GM12875 (cell line): ENCODE measurements at regions not wholly inside any gene's neighbourhood (a gene's known extent, or its start where the extent isn't known, plus 50 kb on each side); places are given as distances from the start of the nearest gene placed in this dataset.

ENCODE experiments used
- H3K4me3 ChIP-seq: one replicate; pipeline ENCODE4 v1.5.1; 2011; ENCODE audit warnings: low read depth, low read length, control low read depth
- TF ChIP-seq, protein P1 (sequence below): IDR thresholded peaks from 2 replicates; pipeline ENCODE4 v1.5.1; 2011; ENCODE audit warnings: low read depth, mild to moderate bottlenecking, control low read depth, inconsistent platforms, low read length, moderate library complexity, borderline replicate concordance; ENCODE audit not compliant: insufficient read depth

DNA sequence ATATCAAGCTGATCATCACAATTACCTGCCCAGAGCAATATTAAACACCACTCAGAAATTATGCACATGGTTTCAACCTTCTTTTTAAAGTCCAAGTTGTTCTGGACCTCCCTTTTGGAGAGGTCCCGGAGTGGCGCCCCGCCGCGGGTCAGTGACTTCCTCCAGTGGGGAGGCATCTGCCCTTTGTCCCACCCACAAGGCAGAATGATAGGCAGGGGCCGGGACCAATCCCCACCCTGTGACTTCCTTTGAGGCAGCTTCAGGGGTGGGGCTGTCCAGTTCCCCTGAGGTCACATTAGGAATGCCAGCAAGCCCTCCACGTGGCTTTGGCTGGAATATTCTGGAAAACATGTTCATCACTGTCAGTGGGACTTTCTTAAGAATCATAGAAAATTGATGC is 207.0 kb downstream of the ANKRD60 start:
- H3K4me3 ChIP-seq, result no peak overlapping the region
- TF ChIP-seq, protein P1, sequence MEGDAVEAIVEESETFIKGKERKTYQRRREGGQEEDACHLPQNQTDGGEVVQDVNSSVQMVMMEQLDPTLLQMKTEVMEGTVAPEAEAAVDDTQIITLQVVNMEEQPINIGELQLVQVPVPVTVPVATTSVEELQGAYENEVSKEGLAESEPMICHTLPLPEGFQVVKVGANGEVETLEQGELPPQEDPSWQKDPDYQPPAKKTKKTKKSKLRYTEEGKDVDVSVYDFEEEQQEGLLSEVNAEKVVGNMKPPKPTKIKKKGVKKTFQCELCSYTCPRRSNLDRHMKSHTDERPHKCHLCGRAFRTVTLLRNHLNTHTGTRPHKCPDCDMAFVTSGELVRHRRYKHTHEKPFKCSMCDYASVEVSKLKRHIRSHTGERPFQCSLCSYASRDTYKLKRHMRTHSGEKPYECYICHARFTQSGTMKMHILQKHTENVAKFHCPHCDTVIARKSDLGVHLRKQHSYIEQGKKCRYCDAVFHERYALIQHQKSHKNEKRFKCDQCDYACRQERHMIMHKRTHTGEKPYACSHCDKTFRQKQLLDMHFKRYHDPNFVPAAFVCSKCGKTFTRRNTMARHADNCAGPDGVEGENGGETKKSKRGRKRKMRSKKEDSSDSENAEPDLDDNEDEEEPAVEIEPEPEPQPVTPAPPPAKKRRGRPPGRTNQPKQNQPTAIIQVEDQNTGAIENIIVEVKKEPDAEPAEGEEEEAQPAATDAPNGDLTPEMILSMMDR, result no peak

DNA sequence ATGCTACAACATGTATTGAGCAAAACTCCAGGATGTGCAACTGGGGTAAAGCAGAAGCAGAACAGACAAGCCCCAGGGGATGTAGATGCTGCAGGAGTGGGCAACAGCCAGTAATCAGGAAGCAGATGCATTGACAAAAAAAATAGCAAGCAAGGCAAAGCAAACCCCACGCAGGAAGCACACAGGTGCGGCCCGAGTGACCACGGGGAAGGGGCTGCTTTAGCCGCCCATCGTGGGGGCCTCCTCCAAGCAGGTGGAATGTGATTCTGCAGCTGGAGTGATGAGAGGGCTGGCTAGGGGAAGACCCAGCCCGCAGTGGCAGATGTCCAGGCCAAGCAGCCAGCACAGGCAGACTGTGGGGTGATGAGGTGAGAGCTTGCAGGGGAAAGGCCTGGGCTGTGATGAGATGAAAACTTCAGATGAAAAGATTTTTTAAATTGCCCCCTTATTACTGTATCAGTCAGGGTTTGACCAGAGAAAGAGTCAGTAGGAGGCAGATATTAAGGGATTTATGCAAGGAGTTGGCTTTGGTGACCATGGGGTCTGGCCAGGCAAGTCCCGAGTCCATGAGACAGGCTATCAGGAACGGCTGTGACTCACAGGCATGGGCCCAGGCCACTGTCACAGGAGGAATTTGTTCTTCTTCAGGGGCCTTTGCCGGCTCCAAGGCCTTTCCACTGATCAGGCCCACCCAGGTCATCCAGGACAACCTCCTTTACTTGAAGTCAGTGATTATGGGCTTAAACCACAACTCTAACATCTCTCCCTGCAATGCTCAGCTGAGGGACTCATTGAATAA is 207.6 kb downstream of the ANKRD60 start:
- H3K4me3 ChIP-seq, result no peak overlapping the region

DNA sequence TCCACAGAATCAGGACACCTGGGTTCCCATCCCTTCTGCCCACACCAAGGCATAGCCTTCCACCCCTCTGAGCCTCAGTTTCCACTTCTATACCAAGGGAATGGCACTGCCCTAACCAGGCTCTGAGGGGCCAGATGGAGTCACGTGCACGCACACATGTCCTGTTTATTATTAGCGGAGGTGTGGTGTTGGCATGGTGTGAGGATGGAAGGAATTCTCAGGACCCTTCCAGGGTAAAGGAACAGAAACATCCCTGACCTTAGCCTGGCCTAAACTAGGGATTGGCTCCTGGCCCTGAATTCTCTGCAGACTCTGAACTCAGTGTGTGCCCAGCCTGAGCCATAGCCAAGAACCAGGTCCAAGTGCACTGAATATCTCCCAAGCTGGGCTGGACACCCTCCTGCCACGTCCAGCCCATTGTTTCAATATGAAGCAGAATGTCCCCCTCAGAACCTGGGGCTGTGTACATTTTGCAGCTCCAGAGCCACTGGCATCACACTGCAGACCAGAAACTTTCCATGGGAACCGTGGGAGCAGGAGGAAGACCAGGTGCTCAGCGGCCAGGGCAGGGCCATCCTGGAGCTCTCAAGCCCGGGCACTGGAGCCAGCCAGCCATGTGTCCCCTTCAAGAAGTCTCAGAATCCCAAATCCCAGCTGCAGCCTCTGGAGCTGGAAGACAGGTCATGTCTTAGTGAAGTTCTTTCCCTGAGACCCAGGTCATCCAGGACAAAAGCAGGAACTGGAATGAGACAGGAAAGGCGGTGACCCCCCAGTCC is 208.4 kb downstream of the ANKRD60 start:
- TF ChIP-seq, protein P1, result no peak
- no peak overlapping the region for H3K4me3 ChIP-seq

More for the DNA sequence above, 207.6 kb downstream of the ANKRD60 start:
- TF ChIP-seq, protein P1, result no peak

DNA sequence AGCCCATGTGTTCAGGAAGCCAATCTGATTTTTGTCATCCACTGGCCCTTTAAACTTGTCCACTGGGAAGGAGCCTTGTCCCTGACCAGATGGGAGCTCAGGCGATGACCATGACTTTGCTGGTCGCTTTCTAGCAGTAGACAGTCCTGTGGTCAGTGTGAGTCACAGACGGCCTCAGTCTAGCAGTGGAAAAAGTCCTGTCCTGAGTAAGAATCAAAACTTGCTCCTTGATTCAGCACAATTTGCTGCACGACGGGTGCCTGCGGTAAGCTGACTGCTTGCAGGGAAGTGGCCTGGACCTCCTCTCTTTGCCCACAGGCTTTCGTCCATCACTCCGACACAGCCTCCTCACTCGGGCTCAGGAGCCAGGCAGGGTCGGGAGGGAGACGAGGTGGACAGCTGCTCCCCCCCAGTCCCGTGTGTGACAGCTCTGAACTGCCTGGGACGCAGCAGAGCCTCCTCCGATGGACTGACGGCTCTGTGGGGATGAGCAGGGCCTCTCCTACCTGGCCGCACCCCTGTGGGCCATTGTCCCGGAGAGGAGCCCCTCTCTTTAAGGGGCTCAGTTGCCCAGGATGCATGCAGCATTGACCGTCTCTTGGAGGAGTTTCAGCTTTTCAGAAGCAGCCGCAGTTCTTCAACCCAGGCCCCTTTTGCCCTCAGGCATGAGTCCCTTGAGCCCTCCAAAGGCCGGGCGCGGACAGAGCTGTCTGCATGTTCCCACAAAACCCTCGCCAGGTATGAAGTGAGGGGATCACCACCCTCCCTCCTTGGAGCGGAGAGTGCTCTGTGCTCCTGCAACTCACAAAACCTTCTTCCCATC is 209.2 kb downstream of the ANKRD60 start:
- TF ChIP-seq, protein P1, result no peak
- H3K4me3 ChIP-seq, result no peak overlapping the region

DNA sequence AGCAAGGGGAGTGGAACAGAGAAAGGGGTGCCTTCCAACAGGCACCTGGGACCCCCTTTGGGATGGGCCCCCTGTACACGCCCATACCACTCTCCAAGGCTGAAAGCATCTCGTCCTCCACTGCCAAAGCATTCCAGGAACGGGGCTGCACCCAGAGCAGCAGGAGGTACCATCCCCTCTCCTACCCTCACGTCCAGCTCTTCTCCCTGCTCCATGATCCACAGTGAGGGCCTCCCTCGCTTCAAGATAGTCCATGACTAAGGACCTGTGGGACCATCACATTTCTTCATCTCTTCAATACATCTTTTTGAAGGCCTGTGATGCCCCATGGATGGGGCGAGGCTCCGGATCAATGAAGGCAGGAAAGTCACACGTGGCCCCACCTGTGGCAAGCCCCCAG is 209.9 kb downstream of the ANKRD60 start:
- H3K4me3 ChIP-seq, result no peak overlapping the region
- TF ChIP-seq, protein P1, result no peak

DNA sequence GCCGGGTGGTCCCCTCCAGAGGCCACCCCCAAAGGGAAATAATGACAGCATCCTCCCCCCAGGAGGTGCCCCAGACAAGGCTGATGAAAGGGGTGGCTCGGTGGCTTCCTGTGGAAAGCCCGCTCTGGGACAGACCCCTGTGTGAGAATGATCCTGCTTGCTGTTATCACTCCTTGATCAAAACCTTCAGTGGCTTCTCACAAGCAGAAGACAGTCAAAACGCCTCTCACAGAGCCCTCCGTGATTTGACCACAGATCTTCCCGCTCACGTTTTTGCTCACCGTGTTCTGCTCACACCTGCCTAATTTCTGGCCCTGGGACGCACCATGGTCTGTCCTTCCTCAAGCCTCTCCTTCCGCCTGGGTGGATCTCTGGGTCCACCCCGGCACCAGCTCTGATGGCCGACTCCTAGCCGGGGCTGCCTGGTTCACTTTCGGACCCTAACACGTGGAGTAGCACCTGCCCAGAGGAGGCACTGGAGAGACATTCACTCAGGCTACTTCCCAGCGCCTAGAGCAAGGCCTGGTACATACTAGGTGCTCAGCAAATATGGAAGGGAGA is 210.4 kb downstream of the ANKRD60 start:
- TF ChIP-seq, protein P1, result no peak
- no peak overlapping the region for H3K4me3 ChIP-seq
